ENCODE measurements at regions not wholly inside any gene's neighbourhood (a gene's known extent, or its start where the extent isn't known, plus 50 kb on each side); places are given as distances from the start of the nearest gene placed in this dataset.
"Not testable (repeated sequence)": the region's sequence is repeated elsewhere in the genome, so short reads cannot be mapped to it uniquely, and the experiment has no call there.

DNA sequence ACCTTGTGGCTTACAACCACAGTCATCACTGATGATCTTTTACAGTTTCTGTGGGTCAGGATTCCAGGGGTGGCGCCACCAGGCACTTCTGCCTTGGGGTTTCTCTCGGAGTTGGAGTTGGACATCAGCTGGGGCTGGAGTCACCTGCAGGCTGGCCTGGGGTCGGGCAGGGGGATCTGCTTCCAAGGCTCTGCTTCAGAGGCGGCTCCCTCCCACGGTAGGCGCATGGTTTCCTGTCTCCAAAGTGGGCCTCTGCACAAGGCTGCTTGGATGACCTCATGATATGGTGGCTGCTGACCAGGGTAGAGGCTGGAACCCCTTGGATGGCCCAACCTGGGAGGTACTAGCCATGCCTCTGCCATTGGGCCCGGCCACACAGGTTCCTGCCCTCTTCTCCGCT lies 170.6 kb upstream of the CIBAR2 start:
- DNase-seq: no peak

DNA sequence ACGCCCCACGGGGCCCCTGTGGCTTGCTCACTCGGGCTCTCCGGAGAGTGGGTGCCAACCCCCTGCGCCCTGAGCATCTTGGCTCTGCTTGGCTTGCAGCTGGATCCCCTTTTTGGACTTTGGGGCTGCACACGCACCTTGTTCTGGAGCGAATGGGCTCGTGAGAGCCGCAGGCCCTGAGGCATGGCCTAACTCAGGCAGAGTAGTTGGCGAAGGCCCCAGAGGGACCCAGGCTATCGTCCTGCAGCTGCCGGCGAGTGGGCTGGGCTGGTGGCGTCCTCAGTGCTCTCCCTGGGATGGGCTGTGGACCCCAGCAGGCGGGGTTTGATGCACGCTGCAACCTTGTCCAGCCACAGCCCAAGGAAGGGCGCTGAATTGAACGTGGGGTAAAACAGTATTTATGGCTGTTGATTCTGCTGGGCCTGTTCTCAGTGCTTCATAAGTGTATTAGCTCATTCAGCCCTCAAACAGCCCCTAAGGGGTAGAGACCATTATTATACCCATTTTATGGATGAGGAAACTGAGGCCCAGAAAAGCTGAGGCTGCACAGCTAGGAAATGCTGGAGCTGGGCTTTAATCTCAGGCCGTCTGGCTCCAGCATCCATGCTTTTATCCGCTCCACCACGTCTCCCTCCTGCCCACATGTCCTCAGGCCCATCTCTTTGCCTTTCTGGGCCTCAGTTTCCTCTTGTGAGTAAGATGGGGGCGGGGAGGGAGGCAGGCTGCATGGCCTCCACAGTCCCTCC lies 171.2 kb upstream of the CIBAR2 start:
- no peak for DNase-seq

DNA sequence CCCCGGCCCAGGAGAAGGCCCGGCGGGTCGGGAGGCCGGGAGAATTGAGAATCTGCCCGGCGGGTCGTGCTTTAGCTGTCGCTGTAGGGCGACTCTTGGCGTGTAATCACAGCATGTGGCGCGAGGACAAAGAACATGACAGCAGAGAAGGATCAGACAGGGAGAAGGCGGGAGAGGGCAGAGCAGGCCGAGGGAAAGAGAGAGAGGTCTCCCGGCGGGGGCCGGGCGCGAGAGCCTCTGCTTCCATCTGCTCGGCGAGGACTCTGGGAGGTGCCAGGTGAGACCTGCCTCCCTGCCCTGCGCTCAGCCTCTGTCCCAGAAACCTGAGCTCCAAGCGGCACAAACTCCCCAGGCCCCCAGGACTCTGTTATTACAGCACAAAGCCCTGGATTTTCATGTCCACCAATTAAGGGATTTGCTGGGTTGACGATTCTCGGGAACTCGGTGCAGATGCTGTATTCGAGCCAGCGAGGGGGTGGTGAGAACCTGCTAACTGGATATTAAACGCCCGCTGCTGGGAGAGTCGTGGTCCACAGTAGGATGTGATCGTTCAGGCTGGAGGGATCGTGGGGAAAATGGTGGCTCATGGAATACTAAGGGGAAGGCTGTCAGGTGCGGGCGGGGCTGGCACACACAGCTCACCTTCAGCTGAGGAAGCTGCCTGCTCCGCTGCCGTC lies 172.0 kb upstream of the CIBAR2 start:
- peak; percentile 53 for DNase-seq

DNA sequence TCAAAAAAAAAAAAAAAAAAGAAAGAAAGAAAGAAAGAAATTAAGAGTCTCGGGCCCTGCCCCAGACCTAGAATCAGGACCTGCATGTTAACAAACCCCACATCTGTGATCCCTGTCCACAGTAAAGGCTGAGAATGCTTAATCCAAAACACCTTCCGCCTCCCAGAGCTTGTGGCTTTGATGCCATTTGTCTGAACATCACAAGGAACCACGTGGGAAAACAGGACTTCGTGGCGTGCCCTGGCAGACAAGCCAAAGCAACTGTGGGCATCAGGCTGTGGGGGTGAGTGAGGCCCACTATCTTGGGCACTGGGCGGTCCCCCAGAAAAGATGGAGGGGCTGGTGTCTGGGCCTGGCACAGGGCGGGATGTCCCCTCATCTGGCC lies 173.4 kb upstream of the CIBAR2 start:
- DNase-seq: no peak

DNA sequence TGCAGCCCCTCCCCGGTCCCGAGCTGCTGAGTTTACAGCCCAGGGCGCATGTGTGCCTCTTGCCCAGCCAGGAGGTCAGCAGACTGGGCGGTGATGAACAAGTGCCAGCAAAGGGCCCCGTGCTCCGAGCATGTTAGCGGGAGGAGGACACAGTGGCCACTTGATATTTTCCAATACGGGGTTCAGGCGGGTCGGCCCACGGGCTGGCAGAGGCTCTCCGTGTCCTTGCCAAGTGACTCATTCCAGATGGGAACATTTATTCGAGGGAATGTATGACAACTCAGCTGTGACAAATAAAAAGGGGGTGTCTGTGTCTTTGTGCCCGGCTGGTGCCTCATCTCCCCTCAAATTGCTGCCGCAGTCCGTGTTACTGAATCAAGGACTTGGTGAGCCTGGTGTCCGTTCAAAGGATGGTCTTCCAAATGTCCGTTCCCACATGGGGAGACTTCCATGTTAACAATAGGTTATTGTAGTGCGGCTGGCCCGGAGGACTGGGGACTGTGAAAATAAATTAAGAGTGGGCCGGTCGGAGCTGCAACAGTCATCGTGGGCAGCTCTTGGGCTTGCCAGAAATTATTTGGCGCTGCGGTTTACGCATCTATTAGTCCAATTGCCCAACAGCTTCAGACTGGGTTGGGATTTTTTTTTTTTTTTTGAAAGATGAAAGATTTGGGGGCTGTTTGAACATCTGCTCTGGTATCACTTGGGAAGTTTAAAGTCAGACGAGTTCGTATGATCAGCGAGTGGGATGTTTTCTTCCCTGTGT lies 174.0 kb upstream of the CIBAR2 start:
- DNase-seq: no peak

DNA sequence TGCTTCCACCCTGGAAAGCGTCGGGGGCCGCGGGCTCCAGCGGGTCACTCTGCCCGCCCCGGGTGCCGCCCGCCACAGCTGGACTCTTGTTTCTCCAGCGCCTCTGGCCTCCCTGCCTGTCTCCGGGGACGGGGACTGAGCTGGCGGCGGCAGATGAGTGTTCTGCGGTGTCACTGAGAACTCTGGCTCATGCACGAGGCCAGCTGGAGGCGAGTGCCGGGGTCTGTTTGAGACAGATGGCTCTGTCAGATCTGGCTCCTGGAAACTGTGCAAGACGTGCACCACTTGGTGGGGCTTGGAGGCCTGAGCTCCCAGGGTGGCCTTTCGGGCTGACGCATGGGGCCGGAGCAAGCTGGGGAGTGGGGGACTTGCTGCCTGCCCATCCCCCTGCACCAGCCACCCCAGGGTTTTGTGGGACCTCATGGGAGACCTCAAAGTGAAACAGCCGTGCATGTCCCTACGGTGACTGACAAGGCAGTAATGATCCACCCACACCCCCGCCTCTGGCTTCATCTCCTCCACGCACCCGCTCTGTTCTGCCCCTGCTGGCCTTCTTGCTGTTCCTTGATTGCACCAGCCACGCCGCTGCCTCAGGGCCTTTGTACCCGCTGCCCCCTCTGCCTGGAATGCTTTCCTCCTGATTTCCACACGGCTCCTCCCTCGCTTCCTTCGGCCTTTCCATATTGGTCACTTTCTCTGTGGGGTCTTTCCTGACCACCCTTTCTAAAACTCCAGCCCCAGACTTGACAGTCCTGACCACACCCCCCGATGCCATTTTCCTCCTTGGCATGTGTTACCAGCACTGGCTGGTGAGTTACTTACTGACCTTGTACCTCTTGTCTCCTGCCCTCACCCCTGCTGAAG lies 174.9 kb upstream of the CIBAR2 start:
- DNase-seq: peak; percentile 39

DNA sequence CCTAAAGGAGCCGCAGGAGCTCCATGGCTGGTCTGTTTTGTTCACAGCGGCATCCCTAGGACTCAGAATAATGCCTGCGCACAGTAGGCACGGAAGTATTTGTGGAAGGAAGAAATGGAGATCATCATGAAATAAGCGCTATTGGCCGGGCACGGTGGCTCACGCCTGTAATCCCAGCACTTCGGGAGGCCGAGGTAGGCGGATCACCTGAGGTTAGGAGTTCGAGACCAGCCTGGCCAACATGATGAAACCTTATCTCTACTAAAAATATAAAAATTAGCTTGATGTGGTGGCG lies 175.5 kb upstream of the CIBAR2 start:
- not testable (repeated sequence) for DNase-seq

DNA sequence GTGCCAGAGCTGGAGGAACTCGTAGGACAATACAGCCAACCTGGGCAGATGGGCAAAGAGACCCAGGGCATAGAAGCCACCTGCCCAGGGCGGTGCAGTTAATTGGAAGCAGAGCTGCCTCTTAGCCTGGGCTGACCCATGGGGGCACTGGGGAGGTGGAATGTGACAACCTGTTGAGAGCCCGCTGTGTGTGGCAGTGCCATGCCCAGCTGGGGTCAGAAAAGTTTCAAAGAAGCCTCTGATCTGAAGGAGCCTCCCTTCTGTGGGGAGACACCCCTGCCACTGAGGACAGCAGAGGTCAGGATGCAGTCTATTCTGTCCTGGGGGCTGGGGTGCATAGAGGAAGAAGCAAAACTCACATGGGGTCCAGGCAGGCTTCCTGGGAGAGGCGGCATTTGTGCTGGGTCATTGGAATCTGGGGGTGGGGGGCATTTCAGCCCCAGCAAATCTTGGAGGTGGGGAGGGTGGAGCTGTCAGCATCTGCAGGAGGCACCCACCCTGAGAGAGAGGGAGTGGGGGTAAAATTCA lies 176.1 kb upstream of the CIBAR2 start:
- DNase-seq: no peak

DNA sequence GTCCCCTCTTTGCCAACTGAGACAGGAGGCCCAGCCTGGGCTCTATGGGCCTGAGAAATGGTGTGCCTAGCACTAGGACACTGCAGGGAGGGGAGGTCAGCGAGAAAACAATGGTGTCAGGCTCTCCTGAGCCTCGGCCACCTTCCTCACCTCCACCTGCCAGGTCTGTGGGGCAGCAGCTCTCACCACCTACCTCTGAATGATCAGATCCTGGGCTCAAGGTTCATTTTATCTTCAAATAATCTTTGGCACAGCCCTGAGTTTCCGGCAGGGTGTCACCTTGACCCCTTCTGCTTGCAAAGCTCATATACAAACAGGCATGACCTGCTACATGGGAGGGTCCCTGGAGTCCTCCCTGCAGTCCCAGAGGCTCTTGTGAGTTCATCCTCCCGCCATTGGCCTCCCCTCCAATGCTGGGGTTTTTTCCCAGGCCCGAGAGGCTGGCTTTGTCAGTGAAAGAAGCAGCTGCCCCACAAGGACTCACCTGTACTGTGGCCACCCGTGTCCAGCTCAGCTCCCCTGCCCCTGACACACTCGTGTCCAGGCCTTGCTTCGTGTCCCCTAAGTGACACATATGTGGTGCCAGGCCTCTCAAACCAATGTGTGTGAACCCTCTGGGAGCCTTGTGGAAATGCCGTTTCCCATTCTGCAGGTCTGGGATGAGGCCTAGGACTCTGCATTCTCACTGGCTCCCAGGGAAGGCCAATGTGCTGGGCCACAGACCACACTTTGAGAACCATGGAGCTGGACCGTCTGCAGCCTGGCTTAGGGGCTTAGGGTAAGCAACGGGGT lies 176.8 kb upstream of the CIBAR2 start:
- no peak for DNase-seq

DNA sequence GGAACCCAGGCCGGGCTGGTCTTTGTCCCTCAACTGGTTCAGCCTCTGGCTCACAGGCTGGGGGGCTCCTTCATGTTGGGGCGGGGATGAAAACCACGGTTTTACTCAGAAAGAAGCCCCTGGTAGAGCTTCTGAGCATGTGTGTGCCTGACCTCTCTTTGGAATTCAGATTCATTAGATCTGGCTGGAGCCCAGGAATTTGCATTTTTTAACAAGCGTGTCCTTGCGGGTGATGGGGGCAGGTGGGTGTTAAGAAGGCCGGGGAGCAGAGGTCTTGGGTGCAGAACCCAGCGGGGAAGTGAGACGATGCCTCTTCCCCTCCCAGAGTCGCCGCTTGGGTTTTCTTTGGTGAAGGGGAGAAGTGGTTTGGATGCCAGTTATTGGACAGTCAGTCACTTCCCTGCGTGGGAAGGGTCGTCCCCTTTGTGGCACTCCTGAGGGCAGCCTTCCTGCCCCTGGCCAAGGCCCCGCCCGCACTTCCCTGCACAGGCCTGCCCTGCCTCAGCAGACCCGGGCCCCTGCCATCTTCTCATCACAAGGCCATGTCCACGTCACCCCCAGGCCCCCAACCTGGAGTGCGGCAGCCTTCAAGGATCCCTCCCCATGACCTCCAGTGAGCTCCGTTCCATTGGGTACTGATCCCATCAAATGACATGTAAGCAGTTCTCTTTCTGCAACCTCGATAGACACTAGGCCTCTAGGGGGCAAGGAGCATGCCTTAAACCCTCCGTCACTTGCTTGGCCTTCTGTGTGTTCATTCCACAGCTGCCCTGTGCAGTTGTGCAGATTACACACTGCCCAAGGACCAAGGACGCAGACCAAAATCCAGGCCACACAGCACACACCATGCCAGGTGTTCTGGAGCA lies 177.7 kb upstream of the CIBAR2 start:
- no peak for DNase-seq

DNA sequence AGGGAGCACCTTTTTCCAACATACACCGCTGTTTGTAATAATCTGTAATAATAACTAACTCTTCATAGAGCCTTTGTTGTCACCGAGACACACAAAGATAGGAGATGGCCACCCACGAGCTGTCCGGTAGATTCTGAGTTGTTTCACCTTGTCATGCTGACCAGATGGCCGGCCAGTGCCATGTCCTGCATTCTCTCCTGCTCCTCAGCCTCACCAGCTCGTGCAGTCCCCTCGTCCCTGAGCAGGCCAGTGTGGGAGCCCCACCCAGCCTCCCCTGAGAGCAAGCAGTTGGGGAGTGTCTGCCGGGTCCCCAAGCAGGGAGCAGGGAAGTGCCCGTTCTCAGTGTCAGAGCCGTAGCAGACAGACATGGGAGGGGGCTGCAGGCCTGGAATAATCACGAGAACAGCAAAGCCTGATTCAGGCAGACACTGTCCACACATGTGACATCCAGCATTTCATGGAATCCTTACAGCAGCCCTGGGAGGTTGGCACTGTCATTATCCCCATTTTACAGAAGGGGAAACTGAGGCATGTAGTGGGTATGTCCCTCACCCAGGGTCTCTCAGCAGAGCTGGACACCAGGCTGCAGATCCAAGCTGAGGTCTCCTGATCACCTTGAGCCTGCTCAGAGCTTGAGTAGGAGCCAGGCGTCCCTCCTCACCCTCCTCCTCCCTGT lies 178.5 kb upstream of the CIBAR2 start:
- DNase-seq: no peak

DNA sequence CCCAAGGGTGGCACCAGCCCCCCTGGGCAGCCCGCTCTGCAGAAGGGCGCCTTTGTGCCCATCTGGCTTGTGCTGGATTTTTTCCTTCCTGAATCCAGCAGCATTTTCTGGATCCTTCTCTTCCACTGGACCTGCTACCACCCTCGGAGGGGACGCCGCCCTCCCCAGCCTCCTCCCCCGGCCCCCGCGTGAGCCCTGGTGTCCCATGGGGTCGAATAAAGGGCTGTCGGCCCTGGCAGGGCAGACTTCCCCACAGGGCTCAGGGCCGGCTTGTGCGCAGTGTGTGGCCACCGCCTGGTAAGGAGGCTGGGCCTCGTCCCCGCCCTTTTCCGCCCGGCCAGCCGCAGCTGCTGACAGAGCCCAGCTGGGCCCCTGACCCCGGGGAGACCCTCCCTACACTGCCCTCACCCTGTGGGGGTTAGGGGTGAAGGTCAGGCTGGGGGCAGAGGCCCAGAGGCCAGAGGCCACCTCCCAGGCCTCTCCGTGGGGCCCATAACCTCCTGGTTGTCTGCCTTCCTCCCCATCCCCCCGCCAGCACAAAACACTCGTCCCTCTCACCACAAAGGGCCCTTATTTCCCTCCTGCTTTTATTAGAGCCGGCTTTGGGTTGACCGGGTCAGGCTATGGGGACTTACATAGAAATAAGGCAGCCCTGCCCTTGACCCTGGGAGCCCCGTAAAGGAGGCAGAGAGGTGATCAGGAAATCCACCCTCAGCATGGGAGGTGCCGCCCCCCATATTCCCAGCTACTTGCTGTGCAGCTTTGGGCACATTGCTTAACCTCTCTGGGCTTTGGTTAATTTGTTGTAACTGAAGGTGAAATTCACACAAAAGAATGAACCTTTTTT lies 179.3 kb upstream of the CIBAR2 start:
- no peak for DNase-seq

DNA sequence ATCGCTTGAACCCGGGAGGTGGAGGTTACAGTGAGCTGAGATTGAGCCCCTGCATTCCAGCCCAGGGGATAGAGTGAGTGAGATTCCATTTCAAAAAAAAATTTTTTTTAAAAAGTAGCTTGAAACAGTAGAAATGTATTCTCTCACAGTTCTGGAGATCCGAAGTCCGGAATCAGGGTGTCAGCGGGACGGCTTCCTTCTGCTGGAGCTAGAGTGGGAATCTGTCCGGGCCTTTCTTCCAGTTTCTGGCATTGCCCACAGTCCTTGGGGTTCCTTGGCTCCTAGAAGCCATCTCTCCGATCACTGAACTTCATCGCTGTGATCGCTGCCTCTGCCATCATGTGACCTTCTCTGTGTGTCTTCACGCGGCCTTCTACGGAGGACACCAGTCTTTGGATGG lies 181.2 kb upstream of the CIBAR2 start:
- no peak for DNase-seq

DNA sequence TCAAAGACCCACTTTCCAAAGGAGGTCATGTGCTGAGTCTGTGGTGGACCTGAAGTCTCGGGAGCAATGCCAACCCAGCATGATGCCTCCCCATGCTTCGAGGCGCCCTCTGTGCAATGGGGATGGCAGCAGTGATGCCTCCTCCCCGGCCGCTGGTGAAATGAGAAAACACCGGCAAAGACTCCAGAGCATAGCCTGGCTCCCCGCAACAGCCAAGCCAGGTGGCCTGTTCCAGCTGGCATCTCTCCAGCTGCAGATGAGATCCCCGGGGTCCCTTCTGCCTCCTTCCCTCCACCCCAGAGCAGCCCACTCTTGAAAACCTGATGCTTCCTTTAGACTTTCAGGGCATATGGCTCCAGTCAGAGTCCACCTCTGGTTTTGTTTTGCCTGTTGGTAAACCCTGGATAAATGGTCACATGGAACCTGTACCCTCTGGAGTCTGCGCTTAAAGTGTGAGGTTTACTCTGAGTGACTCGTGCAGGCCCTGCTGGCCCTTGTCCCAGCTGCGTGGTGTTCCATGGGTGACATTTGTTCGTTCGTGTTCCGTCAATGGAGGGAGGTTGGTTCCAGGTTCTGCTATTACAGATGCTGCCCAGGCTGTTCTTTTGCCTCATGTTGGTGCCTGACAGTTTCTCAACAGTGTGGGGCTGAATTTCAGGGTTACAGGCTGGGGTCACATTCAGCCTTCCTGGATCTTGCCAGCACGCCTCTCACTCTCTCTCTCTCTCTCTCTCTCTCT lies 181.8 kb upstream of the CIBAR2 start:
- peak; percentile 68 for DNase-seq

DNA sequence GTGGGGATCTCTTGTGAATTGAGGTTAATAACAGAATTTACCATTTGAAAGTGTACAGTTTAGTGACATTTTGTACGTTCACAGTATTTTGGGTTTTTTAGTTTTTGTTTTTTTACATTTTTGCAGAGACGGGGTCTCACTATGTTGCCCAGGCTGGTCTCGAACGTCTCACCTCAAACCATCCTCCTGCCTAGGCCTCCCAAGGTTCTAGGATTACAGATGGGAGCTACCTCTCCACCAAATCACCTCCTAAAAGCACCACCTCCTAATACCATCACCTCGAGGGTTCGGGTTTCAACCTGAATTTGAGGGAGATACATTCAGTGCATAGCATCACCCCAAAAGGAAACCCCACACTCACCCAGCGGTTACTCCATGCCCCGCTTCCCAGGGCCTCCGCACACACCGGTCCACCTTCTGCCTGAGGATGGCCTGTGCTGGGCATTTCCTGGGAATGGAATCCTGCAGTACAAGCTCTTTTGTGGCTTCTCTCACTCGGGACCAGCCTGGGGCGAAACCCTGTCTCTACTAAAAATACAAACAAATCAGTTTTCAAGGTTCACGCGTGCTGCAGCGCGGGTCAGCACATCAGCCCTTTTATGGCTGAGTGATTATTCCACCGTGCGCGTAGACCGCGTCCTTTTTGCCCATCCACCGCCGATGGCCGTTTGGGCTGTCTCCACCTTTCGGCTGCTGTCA lies 182.7 kb upstream of the CIBAR2 start:
- no peak for DNase-seq

DNA sequence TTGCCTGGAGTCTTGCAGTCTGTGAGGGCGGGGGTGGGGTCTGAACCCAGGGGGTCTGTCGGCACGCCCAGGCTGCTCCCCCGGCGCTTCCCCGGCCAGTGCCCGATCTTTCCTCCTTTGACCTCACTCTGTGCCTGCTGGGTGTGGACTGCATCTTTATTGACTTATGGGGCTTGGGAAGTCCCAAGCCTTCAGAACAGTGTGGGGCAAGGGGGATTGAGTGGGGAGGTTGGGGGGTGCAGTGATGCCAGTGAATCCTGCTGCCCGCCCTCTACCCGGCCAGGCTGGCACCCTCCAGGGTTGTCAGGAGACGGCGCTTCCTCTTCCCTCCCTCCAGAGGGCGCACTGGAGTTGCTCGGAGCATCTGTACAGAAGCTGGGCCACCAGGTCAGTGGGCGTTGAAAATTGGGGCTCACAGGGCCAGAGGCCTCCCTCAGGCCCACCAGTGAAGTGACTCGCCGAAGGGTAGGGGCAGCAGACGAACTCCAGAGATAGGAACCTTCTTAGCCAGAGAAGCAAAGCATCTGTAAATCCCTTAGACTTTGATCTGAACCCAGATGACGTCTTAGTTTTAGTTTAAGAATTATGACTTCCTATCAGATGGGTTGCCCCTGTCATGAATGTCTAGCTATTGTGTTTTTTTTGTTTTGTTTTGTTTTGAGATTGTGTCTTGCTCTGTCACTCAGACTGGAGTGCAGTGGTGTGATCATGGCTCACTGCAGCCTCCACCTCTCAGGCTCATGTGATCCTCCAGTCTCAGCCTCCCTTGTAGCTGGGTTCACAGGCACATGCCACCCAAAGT lies 184.8 kb upstream of the CIBAR2 start:
- DNase-seq: peak; percentile 24

DNA sequence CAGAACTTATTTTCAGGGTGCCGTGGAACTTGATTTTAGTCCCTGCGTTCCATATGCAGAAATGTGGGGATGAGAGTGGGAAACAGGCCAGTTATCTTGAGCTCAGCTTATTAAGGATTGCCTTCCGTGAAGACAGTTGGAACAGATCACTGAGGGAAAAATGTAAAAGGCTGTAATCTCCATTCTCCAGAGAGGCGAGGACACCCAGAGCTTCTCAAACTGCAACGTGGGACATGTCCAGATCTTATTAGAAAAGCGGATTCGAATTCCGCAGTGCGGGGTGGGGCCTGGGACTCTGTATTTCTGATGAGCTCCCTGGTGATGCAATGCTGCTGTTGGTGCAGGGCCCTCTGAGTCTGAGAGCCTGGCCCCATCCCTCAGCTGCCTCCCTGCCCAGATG lies 185.6 kb upstream of the CIBAR2 start:
- DNase-seq: no peak

Data from NCI-H1092 treated with DMSO at 0.1 percent for 48 hours (cell line).